ENCODE measurements at regions not wholly inside any gene's neighbourhood (a gene's known extent, or its start where the extent isn't known, plus 50 kb on each side); places are given as distances from the start of the nearest gene placed in this dataset.

GRCh38 chr3:16072420-16073110 is 101.9 kb upstream of the GALNT15 start:
- no peak for TF ChIP-seq CTCF (IDR thresholded peaks at IDR 0.05)

- TF ChIP-seq CTCF (IDR thresholded peaks at IDR 0.05): no peak
Measured at GRCh38 chr3:16073203-16073602, 101.3 kb upstream of the GALNT15 start.

- no peak for TF ChIP-seq CTCF (IDR thresholded peaks at IDR 0.05)
Measured at GRCh38 chr3:16075647-16076046, 98.8 kb upstream of the GALNT15 start.

GRCh38 chr3:16076564-16076963 is 97.9 kb upstream of the GALNT15 start:
- no peak for TF ChIP-seq CTCF (IDR thresholded peaks at IDR 0.05)

- TF ChIP-seq CTCF (IDR thresholded peaks at IDR 0.05): no peak
Measured at GRCh38 chr3:16079519-16079918, 95.0 kb upstream of the GALNT15 start.

- TF ChIP-seq CTCF (IDR thresholded peaks at IDR 0.05): no peak
Measured at GRCh38 chr3:16081661-16082060, 92.8 kb upstream of the GALNT15 start.

- no peak for TF ChIP-seq CTCF (IDR thresholded peaks at IDR 0.05)
Measured at GRCh38 chr3:16084887-16085286, 89.6 kb upstream of the GALNT15 start.

- no peak for TF ChIP-seq CTCF (IDR thresholded peaks at IDR 0.05)
Measured at GRCh38 chr3:16085410-16085809, 89.1 kb upstream of the GALNT15 start.

Measured in LNCAP (cell line).